Breast epithelium (tissue), 4 donors: ENCODE measurements at regions not wholly inside any gene's neighbourhood (a gene's known extent, or its start where the extent isn't known, plus 50 kb on each side); places are given as distances from the start of the nearest gene placed in this dataset.

Source experiments
- DNase-seq, 2 donors: peaks; one replicate each; pipeline ENCODE4 v3.0.0-alpha.2; 2019; ENCODE audit warnings: low spot score in 2 of 2
- H3K27ac ChIP-seq, 2 donors: fragments of 200-600 bp; sonication (generic) in 1 of 2; one replicate each; pipeline ENCODE4 v1.5.1; 2016 to 2019; ENCODE audit warnings: mild to moderate bottlenecking in 1 of 2
- H3K27me3 ChIP-seq, 2 donors: fragments of 200-600 bp; sonication (generic) in 1 of 2; one replicate each; pipeline versions ENCODE4 v1.5.1 to v1.6.0; 2017 to 2019; ENCODE audit warnings: control low read depth in 1 of 2, mild to moderate bottlenecking in 1 of 2
- H3K36me3 ChIP-seq: fragments of 200-600 bp; one replicate; pipeline ENCODE4 v1.5.1; 2019
- H3K4me1 ChIP-seq, 2 donors: fragments of 200-600 bp; sonication (generic); one replicate each; pipeline ENCODE4 v1.5.1; 2016 to 2019; ENCODE audit warnings: control low read depth in 1 of 2
- H3K4me3 ChIP-seq, 3 donors: fragments of 200-600 bp; sonication (generic); 1 replicate in 2 of 3; 2 replicates in 1 of 3; pipeline ENCODE4 v1.5.1; 2016 to 2019; ENCODE audit warnings: mild to moderate bottlenecking in 3 of 3, moderate library complexity in 2 of 3
- H3K9me3 ChIP-seq, 2 donors: fragments of 200-600 bp; sonication (generic) in 1 of 2; one replicate each; pipeline ENCODE4 v1.5.1; 2016 to 2019; ENCODE audit warnings: control low read depth in 1 of 2
- CTCF ChIP-seq, 3 donors: fragments of 450-650 bp; IDR thresholded peaks; one replicate each; pipeline ENCODE4 v1.5.1; 2016 to 2017; ENCODE audit warnings: antibody characterized with exemption in 3 of 3, mild to moderate bottlenecking in 3 of 3, moderate library complexity in 3 of 3
- POLR2A ChIP-seq: fragments of 450-650 bp; IDR thresholded peaks from one replicate; pipeline ENCODE4 v1.6.1; 2016; ENCODE audit warnings: antibody characterized with exemption, mild to moderate bottlenecking, moderate library complexity
- POLR2AphosphoS5 ChIP-seq, 3 donors: sonication (generic); formaldehyde crosslinking; IDR thresholded peaks; one replicate each; pipeline ENCODE4 v1.6.1; 2017; ENCODE audit warnings: antibody characterized with exemption in 3 of 3
- intact Hi-C: fragments of 100-400 bp; cut with DNase I; formaldehyde crosslinking; loops from one replicate; pipeline ENCODE4 v1.15.1; 2023; ENCODE audit warnings: low total_unique reads

DNA sequence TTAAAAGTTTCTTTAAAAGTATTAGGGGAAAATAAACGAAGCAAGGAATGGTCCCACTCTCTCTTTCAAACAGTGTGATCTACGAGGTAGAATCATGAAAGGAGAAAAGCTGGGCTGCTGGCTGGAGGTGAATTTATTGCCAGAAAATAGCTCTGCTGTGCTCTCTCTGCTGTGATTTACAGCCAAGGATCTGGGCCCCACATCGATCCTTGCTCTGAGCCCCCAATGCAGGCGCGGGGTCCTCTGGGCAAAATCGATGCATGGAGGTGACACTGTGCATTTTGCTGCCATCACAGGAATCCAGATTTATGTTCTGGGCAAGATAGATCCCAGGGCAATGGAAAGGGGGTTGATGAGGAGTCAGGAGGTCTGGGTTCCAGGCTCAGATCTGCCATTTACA lies 91.0 kb upstream of the GPR26 start:
- Histone ChIP-seq H3K9me3 (no peaks in the 10 kb centered on the region), H3K27ac (no peak overlapping the region), H3K4me1 (no peaks in the 10 kb centered on the region), H3K27me3 (peaks cover 0 to 21% of the 10 kb centered on the region in 2 donors), H3K4me3 (no peak overlapping the region), H3K36me3 (no peaks in the 10 kb centered on the region)
- TF ChIP-seq POLR2A: no peak
- no peak for TF ChIP-seq POLR2AphosphoS5 (IDR thresholded peaks at IDR 0.05)
- no peak for TF ChIP-seq CTCF (IDR thresholded peaks at IDR 0.05)
- intact Hi-C loops: no loop called here
- DNase-seq: peak in 1 of 2 donors; percentile 15

GRCh38 chr10:123576706-123577105 lies 89.4 kb upstream of the GPR26 start:
- Histone ChIP-seq H3K27ac (no peak overlapping the region), H3K4me3 (no peak overlapping the region), H3K9me3 (no peaks in the 10 kb centered on the region), H3K36me3 (no peaks in the 10 kb centered on the region), H3K27me3 (peaks cover 0 to 12% of the 10 kb centered on the region in 2 donors), H3K4me1 (no peaks in the 10 kb centered on the region)
- no peak for TF ChIP-seq CTCF (IDR thresholded peaks at IDR 0.05)
- no peak for TF ChIP-seq POLR2AphosphoS5 (IDR thresholded peaks at IDR 0.05)
- TF ChIP-seq POLR2A: no peak
- no peak for DNase-seq
- intact Hi-C loops: no loop called here

DNA sequence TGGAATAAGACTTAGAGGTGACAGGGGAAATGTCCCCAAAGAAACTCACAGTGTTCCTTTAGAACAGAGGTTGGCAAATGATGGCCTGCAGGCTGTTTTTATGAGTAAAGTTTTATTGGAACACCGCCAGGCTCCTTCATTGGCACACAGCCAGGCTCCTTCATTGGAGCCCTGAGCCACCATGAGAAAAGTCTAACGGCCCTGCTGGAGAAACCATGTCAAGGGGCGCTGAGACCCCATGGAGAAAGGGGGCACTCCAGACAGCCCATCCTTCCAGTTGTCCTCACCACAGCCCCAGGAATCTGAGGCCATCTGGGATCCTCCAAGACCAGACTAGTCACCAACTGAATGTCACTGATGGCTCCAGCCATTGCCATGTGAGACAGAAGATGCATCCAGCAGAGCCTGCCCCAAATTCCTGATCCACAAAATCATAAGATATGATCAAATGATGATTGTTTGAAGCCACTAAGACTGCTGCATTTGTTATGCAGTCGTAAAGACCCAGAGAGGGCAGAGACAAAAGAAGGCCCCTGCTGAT lies 88.2 kb upstream of the GPR26 start:
- no peak for DNase-seq
- no peak overlapping the region for H3K27ac ChIP-seq
- H3K9me3 ChIP-seq: no peaks in the 10 kb centered on the region
- no peak overlapping the region for H3K4me3 ChIP-seq
- H3K27me3 ChIP-seq: peaks cover 0 to 8% of the 10 kb centered on the region in 2 donors
- no peaks in the 10 kb centered on the region for H3K36me3 ChIP-seq
- H3K4me1 ChIP-seq: no peaks in the 10 kb centered on the region
- intact Hi-C loops: no loop called here
- no peak for TF ChIP-seq CTCF (IDR thresholded peaks at IDR 0.05)

- H3K4me1 ChIP-seq: no peaks in the 10 kb centered on the region
- intact Hi-C loops: no loop called here
- TF ChIP-seq POLR2AphosphoS5 (IDR thresholded peaks at IDR 0.05): no peak
Observed at GRCh38 chr10:123578721-123579120, 87.4 kb upstream of the GPR26 start.

DNA sequence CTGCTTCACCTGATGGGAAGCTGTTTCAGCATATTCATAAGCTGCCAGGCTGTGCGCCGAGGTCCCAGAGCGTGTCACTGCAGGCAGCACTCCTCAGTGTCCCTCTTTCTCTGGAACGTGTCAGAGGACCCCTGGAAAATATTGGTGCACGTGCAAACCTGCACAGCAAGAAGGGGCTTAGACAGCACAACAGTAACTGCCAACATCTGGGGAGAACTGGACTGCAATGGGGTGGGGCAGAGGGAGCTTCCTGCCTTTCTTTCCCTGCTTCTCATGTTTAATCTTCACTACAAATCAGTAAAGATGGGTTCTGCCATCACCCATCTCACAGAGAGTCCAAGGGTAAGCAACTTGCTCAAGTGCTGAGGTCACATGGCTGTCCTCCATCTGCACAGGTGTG lies 86.5 kb upstream of the GPR26 start:
- intact Hi-C loops: loop anchor here (1.0 kb wide), 1 partner anchor 41 kb away; no protein-coding TSS in a partner anchor
- no peak overlapping the region for H3K4me3 ChIP-seq
- H3K36me3 ChIP-seq: no peaks in the 10 kb centered on the region
- H3K27me3 ChIP-seq: peaks cover 0 to 8% of the 10 kb centered on the region in 2 donors
- TF ChIP-seq POLR2AphosphoS5 (IDR thresholded peaks at IDR 0.05) (no peak), CTCF (IDR thresholded peaks at IDR 0.05) (no peak), POLR2A (no peak)
- no peaks in the 10 kb centered on the region for H3K4me1 ChIP-seq
- DNase-seq: no peak
- no peak overlapping the region for H3K27ac ChIP-seq
- H3K9me3 ChIP-seq: no peaks in the 10 kb centered on the region

More at GRCh38 chr10:123578721-123579120, 87.4 kb upstream of the GPR26 start:
- no peak for DNase-seq
- no peak overlapping the region for H3K4me3 ChIP-seq
- peaks cover 0 to 8% of the 10 kb centered on the region in 2 donors for H3K27me3 ChIP-seq
- no peaks in the 10 kb centered on the region for H3K36me3 ChIP-seq
- no peak overlapping the region for H3K27ac ChIP-seq
- H3K9me3 ChIP-seq: no peaks in the 10 kb centered on the region

DNA sequence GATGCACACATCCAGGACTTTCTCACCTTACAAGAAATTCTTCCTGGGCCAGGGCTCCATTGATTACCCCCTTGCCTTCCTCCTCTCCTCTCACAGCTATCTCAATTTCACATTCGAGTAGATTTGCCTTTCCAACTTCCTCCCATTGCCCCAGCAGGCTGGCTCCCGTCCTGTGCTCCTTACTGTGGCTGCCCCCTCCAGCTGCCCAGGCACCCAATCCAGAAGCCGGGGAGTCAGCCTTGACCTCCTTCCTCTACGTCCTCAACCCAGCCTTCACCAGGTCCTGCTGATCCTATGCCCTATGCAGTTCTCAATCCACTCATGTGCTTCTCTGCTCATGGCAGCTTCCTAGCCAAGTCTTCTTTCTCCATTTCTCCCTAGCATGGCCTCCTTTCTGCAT lies 85.7 kb upstream of the GPR26 start:
- H3K4me1 ChIP-seq: no peaks in the 10 kb centered on the region
- no peaks in the 10 kb centered on the region for H3K9me3 ChIP-seq
- no peaks in the 10 kb centered on the region for H3K36me3 ChIP-seq
- TF ChIP-seq CTCF (IDR thresholded peaks at IDR 0.05) (no peak), POLR2AphosphoS5 (IDR thresholded peaks at IDR 0.05) (no peak), POLR2A (no peak)
- no peak overlapping the region for H3K4me3 ChIP-seq
- H3K27ac ChIP-seq: no peak overlapping the region
- no peak for DNase-seq
- peaks cover 0 to 8% of the 10 kb centered on the region in 2 donors for H3K27me3 ChIP-seq
- intact Hi-C loops: loop anchor here (1.0 kb wide), 1 partner anchor 40 kb away; no protein-coding TSS in a partner anchor
